ENCODE measurements at regions not wholly inside any gene's neighbourhood (a gene's known extent, or its start where the extent isn't known, plus 50 kb on each side); places are given as distances from the start of the nearest gene placed in this dataset.
A peak's percentile ranks its signal among the peaks of the same experiment; 100 is the strongest.

- in situ Hi-C loops (cut with HindIII; ENCODE audit: low sequenced_read_pairs): no loop called here
- TF ChIP-seq, protein P1, sequence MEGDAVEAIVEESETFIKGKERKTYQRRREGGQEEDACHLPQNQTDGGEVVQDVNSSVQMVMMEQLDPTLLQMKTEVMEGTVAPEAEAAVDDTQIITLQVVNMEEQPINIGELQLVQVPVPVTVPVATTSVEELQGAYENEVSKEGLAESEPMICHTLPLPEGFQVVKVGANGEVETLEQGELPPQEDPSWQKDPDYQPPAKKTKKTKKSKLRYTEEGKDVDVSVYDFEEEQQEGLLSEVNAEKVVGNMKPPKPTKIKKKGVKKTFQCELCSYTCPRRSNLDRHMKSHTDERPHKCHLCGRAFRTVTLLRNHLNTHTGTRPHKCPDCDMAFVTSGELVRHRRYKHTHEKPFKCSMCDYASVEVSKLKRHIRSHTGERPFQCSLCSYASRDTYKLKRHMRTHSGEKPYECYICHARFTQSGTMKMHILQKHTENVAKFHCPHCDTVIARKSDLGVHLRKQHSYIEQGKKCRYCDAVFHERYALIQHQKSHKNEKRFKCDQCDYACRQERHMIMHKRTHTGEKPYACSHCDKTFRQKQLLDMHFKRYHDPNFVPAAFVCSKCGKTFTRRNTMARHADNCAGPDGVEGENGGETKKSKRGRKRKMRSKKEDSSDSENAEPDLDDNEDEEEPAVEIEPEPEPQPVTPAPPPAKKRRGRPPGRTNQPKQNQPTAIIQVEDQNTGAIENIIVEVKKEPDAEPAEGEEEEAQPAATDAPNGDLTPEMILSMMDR (IDR thresholded peaks at IDR 0.05; ENCODE audit: low read depth, low read length): no peak
- no peak for DNase-seq (ENCODE audit: low read depth, low spot score)
- H3K4me3 ChIP-seq (ENCODE audit: low read depth, low read length): no peak overlapping the region
Observed at GRCh38 chr20:48190757-48191156, 405.5 kb upstream of the SULF2 start.

- TF ChIP-seq, protein P1 (IDR thresholded peaks at IDR 0.05; ENCODE audit: low read depth, low read length): peak; percentile 37
- peak; percentile 3 for DNase-seq (ENCODE audit: low read depth, low spot score)
- H3K4me3 ChIP-seq (ENCODE audit: low read depth, low read length): no peak overlapping the region
- in situ Hi-C loops (cut with HindIII; ENCODE audit: low sequenced_read_pairs): no loop called here
Observed at GRCh38 chr20:48189181-48189580, 403.9 kb upstream of the SULF2 start.

DNA sequence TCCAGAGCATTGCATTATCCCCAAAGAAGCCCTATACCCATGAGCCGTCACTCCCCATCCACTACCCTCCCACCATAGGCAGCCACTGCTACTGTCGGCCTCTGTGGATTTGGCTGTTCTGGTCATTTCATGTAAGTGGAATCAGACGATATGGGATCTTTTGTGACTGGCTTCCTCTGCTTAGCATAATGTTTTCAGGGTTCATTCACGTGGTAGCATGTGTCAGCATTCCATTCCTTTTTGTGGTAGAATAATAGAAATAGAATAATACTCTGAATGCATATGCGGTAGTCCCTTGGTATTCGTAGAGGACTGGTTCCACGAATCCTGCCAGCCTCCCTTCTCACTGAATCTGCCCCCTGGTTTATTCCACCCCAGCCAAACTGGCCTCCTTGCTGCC, 402.6 kb upstream of the SULF2 start:
- no peak overlapping the region for H3K4me3 ChIP-seq (ENCODE audit: low read depth, low read length)
- TF ChIP-seq, protein P1 (IDR thresholded peaks at IDR 0.05; ENCODE audit: low read depth, low read length): no peak
- in situ Hi-C loops (cut with HindIII; ENCODE audit: low sequenced_read_pairs): no loop called here
- peak; percentile 11 for DNase-seq (ENCODE audit: low read depth, low spot score)

GRCh38 chr20:48186915-48187314, 401.6 kb upstream of the SULF2 start:
- TF ChIP-seq, protein P1 (IDR thresholded peaks at IDR 0.05; ENCODE audit: low read depth, low read length): no peak
- in situ Hi-C loops (cut with HindIII; ENCODE audit: low sequenced_read_pairs): no loop called here
- no peak for DNase-seq (ENCODE audit: low read depth, low spot score)
- no peak overlapping the region for H3K4me3 ChIP-seq (ENCODE audit: low read depth, low read length)

DNA sequence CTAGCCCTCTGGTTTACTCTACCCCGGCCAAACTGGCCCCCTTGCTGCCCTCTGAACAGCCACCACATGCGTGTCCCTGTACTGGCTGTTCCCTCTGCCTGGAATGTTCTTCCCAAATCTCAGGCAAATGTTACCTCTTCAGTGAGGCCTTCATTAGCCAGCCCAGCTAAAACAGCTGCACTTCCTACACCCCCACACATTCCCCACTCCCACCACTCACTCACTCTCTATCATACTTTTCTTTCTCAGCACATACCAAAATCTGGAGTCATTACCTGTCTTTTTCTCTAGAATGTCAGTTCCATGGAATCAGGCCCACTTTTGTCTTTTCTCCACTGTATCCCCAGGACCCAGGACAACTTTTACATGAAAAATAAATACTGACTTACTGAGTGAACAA, 401.2 kb upstream of the SULF2 start:
- TF ChIP-seq, protein P1 (IDR thresholded peaks at IDR 0.05; ENCODE audit: low read depth, low read length): no peak
- no peak overlapping the region for H3K4me3 ChIP-seq (ENCODE audit: low read depth, low read length)
- in situ Hi-C loops (cut with HindIII; ENCODE audit: low sequenced_read_pairs): no loop called here
- no peak for DNase-seq (ENCODE audit: low read depth, low spot score)

GRCh38 chr20:48184229-48184628, 398.9 kb upstream of the SULF2 start:
- in situ Hi-C loops (cut with HindIII; ENCODE audit: low sequenced_read_pairs): no loop called here
- DNase-seq (ENCODE audit: low read depth, low spot score): no peak
- TF ChIP-seq, protein P1 (IDR thresholded peaks at IDR 0.05; ENCODE audit: low read depth, low read length): no peak
- no peak overlapping the region for H3K4me3 ChIP-seq (ENCODE audit: low read depth, low read length)
